HG03575 (cell line): ENCODE measurements at regions not wholly inside any gene's neighbourhood (a gene's known extent, or its start where the extent isn't known, plus 50 kb on each side); places are given as distances from the start of the nearest gene placed in this dataset.
"Not testable (repeated sequence)": the region's sequence is repeated elsewhere in the genome, so short reads cannot be mapped to it uniquely, and the experiment has no call there.

Source experiments
- ATAC-seq: cut with Tn5 transposase; IDR thresholded peaks from one replicate; pipeline ENCODE4 v1.9.1; 2021; ENCODE audit not compliant: unreplicated experiment, insufficient number of reproducible peaks, low FRiP score; ENCODE audit errors: extremely low read depth

DNA sequence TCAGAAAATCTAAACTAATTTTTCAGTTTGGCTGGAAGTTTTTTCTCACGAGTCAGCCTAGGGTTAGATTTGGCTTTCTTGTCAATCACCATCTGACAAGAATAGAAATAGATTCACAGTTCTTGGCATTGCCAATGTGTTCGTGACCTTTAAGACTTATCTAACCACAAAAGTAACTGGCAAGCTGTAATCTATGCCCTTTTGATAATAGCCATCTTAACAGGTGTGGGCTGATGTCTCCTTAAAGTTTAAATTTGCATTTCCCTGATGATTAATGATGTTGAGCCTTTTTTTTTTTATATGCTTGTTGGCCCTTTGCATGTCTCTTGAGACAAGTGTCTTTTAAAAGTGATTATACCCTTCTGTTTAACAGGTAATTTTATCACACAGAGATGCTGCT lies 460.3 kb upstream of the PRKX start:
- no peak for ATAC-seq

DNA sequence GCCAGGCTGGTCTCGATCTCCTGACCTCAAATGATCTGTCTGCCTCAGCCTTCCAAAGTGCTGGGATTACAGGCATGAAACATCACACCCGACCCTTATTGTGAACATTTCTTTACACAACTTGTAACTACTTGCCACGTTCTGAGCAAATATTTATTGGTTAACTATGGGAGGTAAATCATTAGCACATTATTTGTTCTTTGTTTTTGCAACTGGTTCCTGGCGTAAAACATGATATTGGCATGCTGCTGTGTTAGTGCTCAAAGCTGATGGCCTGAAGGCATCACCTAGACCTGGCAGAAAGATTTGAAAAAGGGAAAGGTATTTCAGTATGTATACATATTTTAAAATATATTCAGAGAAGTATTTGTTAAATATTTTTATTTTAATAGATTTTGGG lies 438.3 kb upstream of the PRKX start:
- ATAC-seq = no peak

DNA sequence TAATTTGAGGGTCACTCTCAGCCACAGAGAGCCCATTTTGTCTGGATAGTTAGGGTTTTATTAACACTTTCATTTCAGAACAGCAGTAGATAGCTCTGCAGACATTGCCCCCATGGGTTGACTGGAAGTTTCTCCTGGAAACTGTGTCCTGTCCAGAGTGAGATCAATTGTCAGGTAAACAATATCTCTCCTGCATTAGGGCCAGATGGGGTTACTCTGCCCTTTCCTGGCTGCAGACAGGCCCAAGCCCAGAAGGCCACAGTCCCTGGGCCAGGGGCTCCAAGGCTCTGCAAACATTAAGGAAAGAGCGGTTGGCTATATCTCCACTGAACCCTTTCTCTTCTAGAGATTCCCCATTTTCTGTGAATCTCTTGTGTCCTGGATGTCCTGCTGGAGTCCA lies 436.8 kb upstream of the PRKX start:
- no peak for ATAC-seq

DNA sequence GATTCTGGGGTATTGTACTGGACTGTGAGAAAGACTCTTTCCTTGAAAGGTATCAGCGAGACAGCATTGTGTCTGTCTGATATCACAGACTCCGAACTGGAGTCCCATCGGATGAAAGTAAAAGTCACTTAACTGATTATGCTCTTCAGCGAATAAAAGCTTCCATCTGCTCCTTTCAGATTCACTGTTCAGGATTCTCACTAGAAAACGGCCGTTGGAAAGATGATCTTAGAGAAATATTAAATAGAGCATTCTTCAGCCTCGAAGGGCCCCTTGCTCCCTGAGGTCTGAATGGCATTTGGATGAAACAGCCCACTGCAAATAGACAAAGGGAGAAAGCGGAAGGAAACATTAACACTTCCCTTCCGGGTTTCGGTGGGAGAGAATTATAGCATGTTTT lies 416.2 kb upstream of the PRKX start:
- no peak for ATAC-seq

DNA sequence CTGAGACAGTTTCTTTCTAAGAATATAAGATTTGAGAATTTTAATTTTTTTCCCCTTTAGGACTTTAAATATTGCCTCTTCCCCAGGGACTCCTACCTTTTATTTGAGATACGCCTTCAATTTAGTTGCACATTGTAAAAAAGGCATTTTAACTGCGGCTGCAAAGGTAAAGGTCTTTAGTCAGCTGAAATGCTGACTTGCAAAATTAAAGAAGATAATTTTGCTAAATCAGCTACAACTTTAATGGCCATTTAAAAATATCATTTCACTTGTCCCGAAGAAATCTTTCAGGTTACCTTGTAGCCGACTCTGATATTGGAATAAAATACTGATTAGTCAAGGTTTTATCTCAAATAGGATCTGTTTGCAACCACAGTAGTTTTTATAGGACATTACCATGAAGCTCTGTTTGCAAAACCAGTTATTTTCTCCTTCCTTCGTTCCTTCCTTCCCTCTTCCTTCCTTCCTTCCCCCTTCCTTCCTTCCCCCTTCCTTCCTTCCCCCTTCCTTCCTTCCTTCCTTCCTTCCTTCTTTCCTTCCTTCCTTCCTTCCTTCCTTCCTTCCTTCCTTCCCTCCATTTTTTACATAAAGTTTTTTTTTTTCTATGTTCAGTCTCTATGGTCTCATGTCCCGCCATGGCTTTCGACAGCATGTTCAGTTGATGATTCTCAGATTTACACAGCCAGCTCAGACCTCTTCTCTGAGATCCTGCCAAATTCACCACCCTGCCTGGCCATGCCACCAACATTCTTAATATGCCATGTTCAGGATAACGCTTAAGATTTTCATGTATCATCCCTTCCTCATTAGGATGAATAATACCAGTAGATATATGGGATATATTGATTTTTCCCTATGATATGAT lies 405.4 kb upstream of the PRKX start:
- no peak for ATAC-seq

DNA sequence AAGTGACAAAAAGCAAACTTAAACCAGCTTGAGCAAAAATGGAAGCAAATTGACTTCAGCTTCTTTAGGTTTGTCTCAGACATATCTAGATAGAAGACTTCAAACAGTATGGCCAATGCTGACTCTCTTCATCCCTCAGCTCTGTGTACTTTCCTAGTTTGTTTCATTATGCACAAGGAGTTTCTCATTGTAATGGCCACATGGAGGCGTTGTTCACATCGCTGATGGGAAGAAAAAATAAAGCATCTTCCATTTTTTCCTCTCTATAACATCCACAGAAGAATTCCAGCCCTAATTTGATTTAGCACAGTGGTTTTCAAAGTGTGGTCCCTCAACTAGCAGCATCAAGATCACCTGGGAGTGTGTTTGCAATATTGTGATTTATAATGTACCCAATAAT lies 397.5 kb upstream of the PRKX start:
- no peak for ATAC-seq

DNA sequence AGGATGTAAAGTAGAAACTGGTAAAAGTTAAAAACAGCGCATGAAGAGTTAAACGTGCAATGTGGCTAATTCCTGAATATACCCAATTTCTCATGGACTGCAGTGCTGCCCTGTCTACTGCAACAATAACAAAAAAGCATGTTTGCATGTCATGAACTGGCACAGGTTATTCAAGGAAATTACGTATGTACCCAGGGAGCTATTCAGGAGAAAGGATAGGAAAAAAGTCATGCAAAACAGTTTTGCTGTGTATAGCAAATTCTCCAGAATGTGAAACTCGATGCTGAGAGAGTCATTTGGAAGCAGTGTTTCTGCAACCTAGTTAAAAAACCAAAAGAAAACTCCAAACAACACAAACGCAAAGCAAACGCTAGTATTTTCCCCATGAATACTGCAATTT lies 381.5 kb upstream of the PRKX start:
- no peak for ATAC-seq

DNA sequence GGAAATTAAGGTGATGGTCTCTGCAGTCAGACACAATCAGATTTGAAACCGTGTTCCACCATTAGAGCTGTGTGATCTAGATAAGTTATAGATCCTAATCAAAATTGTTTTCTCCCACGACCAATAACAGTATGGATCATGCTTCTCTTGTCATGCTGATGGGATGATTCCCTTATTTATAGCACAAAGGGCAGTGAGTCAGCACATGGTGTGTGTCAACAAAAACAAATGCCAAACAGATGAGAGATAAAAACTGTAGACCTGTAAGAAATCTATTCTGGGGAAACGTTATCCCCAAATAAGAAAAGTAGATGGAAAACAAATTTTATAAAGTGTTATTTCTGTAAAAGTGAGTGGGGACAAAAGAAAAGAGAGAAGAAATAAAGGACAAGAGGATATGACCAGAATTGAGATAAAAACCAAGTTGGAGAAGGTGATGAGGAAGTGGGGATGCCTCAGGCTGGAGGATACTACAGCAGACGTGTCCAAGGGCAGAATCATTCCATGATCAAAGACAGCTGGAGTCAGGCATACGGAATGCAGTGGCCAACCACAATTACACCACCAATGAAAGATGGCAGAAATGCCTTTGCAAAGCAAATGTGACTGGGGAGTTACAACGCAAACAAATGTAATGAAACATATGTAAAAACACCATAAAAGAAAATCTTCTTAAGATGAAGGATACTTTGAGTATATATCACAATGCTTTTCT lies 377.8 kb upstream of the PRKX start:
- ATAC-seq = no peak

DNA sequence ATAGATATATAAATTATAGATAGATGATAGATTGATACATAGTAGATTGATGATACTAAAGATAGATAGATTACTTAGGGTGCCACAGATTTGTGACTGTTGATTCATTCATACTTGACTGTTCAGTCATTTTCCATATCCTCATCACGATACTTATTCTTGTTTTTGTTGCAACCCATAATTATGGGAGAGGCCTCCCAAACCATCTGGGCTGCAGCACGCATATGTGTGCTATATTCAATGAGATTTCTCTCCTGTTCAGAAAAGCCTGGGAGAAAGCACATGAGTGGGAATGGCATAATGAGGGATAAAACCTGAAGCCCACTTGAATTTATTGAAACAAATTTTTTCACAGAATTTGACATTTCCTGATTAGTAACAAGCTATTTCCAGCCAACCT lies 346.4 kb upstream of the PRKX start:
- no peak for ATAC-seq

DNA sequence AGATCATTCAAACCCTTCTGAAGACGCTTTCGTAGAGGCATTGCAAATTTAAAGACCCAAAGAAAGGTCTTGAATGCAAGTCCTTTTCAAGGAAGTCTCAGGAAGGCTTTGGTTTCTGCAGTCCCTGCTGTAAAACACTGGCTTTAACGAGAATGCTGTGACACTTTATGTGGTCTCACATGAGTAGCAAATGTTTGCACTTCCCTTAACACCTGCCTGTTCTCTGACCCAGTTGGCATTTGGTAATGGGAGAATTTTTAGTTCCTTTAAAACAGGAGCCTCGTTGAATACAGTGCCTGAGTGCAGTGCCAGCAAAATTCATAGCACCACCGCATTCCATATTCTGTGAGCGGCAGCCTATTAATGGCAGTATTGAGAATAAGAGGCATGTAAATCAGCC lies 330.5 kb upstream of the PRKX start:
- ATAC-seq = no peak

DNA sequence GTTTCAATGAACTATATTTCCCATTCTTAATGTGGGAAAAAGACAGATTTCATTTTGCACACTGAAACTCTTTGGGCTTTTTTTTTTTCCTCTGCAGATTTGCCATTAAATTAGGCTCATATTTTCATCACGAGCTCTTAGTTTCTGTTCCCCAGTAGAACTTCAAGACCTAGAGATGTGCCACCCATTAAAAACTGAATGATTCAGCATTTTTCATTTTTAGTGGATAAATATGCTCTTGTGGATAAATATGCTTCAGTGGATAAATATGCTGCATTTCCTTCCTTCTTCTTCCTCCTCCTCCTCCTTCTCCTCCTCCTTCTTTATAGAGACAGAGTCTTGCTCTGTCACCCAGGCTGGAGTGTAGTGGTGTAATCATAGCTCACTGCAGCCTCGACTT lies 322.4 kb upstream of the PRKX start:
- no peak for ATAC-seq

DNA sequence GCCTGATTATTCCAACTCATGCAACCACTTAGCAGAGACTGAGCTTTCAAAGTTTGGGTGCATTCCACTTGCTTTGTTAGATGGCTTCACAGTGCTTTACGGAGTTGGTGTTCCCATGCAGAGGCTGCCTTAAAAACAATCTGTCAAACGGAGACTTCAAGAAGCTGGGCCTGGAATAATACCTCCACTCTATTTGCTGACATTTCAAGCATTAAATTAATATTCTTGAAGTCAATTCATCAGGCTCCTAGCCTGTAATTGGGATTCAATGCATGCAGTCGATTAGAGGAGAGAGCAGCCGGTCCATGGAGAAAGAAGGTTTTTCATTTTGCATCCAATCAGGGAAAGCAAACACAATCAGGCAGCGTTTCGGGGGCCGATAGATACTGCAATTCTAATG lies 314.7 kb upstream of the PRKX start:
- no peak for ATAC-seq

DNA sequence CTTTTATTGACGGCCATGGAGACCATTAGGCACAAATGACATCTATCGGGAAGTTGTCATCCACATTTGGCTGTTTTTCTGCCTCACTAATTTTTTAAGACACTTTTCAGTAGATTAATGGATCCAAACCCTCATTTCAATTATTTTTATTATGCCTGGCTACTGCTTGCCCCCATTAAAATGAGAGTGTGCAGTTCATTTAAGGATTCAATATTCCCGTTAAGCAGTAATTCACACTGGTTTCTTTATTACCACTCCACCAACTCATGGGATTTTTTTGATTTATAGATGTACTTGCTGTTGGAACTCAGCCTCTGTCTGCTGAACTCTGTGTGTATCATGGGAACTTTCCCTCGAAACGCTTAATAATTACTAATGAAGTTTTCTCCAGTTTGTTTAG lies 291.8 kb upstream of the PRKX start:
- ATAC-seq = no peak

DNA sequence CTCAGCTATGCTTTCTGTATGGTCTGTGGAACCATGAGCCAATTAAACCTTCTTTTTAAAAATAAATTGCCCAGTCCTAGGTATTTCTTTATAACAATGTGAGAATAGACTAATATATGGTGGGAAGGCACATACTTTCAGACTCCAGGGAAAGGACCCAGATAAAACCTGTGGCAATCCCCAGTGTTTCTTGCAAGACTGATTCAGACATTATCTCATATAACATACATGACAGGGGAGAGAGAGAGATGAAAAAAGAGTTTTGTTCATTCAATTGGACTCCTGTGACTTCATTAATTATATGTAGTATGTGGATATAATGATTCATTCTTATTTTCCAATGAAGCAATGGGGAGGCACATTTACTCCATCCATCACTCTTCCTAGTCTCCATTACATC lies 291.4 kb upstream of the PRKX start:
- no peak for ATAC-seq

DNA sequence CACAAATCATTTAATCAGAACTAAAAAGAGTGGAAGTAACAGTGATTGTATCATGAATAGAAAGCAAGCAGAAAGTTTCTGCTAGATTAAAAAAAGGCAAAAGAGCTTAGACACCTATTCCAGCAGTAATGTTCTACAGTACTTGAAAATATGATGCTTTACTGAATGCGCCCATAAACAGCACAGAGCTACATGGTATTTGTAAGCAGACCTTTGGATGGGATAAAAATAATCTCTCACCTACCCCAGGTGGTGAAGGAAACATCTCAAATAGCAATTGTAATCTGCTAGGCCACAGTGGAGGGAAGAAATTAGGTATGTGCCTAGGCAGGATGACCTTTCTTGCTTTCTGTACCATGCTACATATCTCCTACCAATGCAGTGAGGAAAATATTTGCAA lies 280.9 kb upstream of the PRKX start:
- no peak for ATAC-seq

DNA sequence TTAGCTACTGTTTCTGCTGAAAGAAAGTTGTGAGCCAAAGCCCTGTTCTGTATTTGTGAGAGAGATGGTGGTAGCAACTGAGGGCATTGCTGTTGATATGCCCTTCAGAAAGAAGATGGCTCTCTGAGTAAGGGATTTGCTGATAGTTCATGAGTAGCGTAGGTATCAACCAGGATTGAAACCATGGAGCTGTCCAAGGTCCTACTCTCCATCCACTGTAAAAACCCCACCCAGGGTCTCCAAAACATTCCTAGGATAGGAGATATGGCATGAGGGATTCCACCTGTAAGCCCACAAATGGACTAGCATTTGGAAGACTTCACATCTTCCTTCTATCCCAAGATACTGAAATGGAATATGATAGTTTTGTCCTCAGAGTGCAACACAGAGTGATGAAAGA lies 277.1 kb upstream of the PRKX start:
- no peak for ATAC-seq

DNA sequence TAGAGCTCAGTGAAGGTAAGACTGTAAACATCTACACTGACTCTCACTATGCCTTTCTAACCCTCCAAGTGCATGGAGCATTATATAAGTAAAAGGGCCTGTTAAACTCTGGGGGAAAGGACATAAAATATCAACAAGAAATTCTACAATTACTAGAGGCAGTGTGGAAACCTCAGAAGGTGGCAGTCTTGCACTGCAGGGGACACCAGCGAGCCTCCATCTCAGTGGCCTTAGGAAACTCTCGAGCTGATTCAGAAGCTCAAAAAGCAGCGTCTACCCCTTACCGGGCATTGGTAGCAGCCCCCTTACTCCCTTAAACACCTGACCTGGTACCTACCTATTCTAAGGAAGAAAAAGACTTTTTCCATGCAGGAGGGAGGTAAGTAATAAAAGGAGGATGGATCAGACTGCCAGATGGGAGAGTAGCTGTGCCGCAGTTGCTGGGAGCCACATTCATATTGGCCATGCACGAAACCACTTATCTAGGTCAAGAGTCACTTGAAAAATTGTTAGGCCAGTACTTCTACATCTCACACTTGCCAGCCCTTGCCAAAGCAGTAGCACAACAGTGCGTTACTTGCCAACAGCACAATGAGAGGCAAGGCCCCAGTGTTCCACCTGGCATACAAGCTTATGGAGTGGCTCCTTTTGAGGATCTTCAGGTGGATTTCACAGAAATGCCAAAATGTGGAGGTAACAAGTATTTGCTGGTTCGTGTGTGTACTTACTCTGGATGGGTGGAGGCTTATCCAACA lies 258.8 kb upstream of the PRKX start:
- not testable (repeated sequence) for ATAC-seq

DNA sequence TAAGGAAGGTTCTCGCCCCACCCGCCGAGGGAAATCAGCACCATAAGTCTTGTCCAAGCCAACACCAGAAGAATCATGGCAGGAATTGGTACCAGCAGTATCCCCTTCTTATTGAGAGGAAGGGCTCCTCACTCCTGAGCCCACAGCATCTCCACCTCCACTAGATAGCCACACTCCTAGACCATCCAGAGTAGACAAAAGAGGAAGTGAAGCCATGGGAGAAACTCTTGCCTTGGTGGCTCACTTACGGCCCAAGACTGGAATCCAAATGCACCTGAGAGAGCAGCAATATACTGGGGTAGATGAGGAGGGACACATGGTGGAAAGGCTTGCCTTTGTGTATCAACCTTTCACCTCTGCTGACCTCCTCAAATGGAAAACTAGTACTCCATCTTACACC lies 255.3 kb upstream of the PRKX start:
- ATAC-seq = no peak

DNA sequence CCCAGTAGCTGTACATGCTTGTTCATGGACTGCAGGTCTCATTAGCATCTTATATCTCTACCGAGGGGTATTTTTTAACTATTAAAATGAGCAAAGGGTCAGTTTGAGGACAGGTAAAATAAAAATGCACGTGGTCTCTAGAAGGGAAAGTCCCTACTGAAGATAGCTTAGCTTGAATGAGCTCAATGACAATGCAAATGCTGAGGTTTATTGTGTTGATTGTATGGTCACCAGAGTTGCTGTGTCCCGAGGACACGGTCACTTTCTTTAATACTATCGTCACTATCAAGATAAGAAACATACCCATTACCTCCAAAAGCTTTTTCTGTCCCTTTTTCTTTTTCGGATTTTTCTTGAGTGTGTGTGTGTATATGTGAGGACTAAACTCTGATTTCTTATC lies 250.5 kb upstream of the PRKX start:
- no peak for ATAC-seq
